ENCODE measurements at regions not wholly inside any gene's neighbourhood (a gene's known extent, or its start where the extent isn't known, plus 50 kb on each side); places are given as distances from the start of the nearest gene placed in this dataset.

DNA sequence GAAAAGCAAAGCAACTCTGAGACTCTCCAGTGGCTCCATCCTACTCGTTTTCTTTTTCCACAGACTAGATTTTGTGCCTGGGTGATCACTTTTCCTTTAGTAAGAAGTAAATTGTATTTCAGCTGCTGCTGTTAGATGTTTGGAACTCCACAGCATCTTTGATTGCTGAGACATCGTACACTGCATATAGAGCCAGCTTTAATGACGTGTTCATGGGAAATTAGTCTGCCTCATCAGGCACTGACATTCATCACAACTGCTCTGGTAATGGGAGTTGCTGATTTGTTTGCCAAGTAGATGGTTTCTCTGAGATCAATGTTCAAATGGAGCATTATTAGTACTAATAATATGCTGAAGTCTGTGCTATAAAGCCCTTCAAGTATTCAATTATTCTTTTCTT is 573.8 kb upstream of the NR5A2 start:
- DNase-seq (ENCODE audit: low spot score) (no peak), ATAC-seq (ENCODE audit: insufficient number of reproducible peaks, low FRiP score, low read depth) (no peak)
- no peak overlapping the region for H3K27ac ChIP-seq
- H3K9me3 ChIP-seq = no peaks in the 10 kb centered on the region
- TF ChIP-seq, protein P1, sequence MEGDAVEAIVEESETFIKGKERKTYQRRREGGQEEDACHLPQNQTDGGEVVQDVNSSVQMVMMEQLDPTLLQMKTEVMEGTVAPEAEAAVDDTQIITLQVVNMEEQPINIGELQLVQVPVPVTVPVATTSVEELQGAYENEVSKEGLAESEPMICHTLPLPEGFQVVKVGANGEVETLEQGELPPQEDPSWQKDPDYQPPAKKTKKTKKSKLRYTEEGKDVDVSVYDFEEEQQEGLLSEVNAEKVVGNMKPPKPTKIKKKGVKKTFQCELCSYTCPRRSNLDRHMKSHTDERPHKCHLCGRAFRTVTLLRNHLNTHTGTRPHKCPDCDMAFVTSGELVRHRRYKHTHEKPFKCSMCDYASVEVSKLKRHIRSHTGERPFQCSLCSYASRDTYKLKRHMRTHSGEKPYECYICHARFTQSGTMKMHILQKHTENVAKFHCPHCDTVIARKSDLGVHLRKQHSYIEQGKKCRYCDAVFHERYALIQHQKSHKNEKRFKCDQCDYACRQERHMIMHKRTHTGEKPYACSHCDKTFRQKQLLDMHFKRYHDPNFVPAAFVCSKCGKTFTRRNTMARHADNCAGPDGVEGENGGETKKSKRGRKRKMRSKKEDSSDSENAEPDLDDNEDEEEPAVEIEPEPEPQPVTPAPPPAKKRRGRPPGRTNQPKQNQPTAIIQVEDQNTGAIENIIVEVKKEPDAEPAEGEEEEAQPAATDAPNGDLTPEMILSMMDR (IDR thresholded peaks at IDR 0.05) = no peak
- H3K36me3 ChIP-seq = no peaks in the 10 kb centered on the region
- no peaks in the 10 kb centered on the region for H3K4me1 ChIP-seq (ENCODE audit: control insufficient read depth in 1 of 2, low read depth in 2 of 2)
- H3K27me3 ChIP-seq (replicated peaks; ENCODE audit: insufficient read depth) = no peaks in the 10 kb centered on the region
- no peak overlapping the region for H3K4me3 ChIP-seq

DNA sequence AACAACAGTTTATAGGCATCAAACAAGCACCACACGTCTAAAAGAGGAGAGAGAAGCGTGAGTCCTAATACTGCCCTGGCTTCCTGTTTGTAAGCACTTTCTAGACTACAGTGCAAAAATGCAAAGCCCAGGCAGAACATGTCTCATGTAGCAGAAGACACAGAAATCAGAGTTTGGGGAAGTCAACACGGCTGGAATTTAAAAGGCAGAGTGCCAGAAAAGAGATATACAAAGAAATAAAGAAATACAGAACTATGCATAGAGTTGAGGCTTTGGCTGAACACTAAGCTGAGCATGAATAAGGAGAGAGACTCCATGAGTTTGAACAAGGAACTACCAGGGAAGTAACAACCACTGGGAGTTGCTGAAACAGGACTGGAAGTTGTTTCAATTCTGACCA is 566.6 kb upstream of the NR5A2 start:
- no peaks in the 10 kb centered on the region for H3K9me3 ChIP-seq
- no peak for DNase-seq (ENCODE audit: low spot score)
- no peaks in the 10 kb centered on the region for H3K36me3 ChIP-seq
- H3K4me3 ChIP-seq = no peak overlapping the region
- ATAC-seq (ENCODE audit: insufficient number of reproducible peaks, low FRiP score, low read depth) = no peak
- no peaks in the 10 kb centered on the region for H3K27me3 ChIP-seq (replicated peaks; ENCODE audit: insufficient read depth)
- no peak overlapping the region for H3K27ac ChIP-seq
- TF ChIP-seq, protein P1 (IDR thresholded peaks at IDR 0.05) = no peak
- no peaks in the 10 kb centered on the region for H3K4me1 ChIP-seq (ENCODE audit: control insufficient read depth in 1 of 2, low read depth in 2 of 2)

DNA sequence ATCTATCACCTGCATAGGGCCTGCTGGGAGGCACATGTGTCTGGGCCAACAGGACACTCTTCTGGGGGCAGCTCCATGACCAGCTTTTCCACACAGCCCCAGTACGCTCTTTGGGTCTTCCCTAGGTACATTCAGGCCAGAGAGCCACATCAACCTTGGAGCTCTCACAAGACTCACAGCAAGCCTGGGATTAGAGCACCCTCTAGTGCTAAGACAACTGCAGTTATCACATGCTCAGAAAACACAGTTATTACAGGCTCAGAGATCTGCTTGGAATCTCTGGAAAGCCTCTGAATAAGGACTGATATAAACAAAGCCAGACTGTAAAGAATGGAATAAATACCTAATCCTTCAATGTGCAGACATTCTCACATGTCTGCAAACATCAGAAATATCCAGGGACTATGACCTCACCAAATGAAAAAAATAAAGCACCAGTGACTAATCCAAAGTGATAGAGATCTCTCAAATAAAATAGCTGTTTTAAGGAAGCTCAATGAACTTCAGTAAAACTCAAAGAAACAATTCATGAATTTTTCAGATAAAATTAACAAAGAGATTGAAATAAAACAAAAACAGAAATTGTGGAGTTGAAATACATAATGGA is 563.9 kb upstream of the NR5A2 start:
- Histone ChIP-seq H3K27ac (no peak overlapping the region), H3K4me1 (ENCODE audit: control insufficient read depth in 1 of 2, low read depth in 2 of 2) (no peaks in the 10 kb centered on the region), H3K9me3 (no peaks in the 10 kb centered on the region), H3K36me3 (no peaks in the 10 kb centered on the region), H3K27me3 (replicated peaks; ENCODE audit: insufficient read depth) (no peaks in the 10 kb centered on the region), H3K4me3 (no peak overlapping the region)
- TF ChIP-seq, protein P1 (IDR thresholded peaks at IDR 0.05) = no peak
- ATAC-seq (ENCODE audit: insufficient number of reproducible peaks, low FRiP score, low read depth) (no peak), DNase-seq (ENCODE audit: low spot score) (no peak)

DNA sequence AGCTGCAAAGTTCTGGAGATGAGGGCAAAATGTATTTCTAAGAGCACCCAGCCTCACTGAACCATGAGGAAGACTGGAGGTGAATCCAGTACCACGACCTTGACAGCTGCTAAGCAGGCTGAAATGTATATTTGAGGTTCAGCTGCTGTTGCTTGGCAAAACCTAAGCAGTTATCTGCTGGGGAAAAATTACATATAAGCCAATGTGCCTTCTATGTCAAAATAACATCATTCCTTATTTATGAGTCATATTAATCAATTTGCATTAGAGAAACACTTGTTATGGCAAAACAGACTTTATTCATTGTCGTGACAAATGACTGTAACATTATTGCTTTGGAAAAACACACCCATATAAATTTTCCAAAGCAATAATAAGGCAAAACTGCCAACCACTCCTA is 560.5 kb upstream of the NR5A2 start:
- Histone ChIP-seq H3K4me3 (no peak overlapping the region), H3K27ac (no peak overlapping the region), H3K4me1 (ENCODE audit: control insufficient read depth in 1 of 2, low read depth in 2 of 2) (no peaks in the 10 kb centered on the region), H3K36me3 (no peaks in the 10 kb centered on the region), H3K9me3 (no peaks in the 10 kb centered on the region), H3K27me3 (replicated peaks; ENCODE audit: insufficient read depth) (no peaks in the 10 kb centered on the region)
- ATAC-seq (ENCODE audit: insufficient number of reproducible peaks, low FRiP score, low read depth) (no peak), DNase-seq (ENCODE audit: low spot score) (no peak)
- TF ChIP-seq, protein P1 (IDR thresholded peaks at IDR 0.05) = no peak

DNA sequence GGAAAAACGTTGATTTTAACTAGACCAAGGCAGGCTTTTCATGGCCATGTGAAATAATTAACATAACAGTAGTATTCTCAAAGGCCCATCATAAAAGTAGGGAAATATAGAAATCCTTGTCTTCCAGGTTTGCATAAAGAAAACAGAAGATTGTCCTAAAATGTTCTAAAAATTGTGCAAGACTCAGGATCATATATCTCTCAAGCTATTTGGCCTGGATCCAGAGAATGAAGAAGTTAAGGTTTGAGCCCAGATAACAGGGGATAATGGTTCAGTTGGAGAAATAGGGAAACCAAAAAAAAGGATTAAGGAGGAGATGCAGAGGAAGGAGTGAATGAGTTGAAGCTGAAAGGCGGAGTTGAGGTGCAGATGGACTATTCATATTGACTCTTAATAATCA is 555.5 kb upstream of the NR5A2 start:
- no peak overlapping the region for H3K4me3 ChIP-seq
- H3K36me3 ChIP-seq = no peaks in the 10 kb centered on the region
- TF ChIP-seq, protein P1 (IDR thresholded peaks at IDR 0.05) = no peak
- no peaks in the 10 kb centered on the region for H3K4me1 ChIP-seq (ENCODE audit: control insufficient read depth in 1 of 2, low read depth in 2 of 2)
- H3K27ac ChIP-seq = no peak overlapping the region
- ATAC-seq (ENCODE audit: insufficient number of reproducible peaks, low FRiP score, low read depth) (no peak), DNase-seq (ENCODE audit: low spot score) (no peak)
- H3K27me3 ChIP-seq (replicated peaks; ENCODE audit: insufficient read depth) = no peaks in the 10 kb centered on the region
- H3K9me3 ChIP-seq = no peaks in the 10 kb centered on the region

Measured in thoracic aorta (tissue), 2 donors.